A172 (cell line): ENCODE measurements at regions not wholly inside any gene's neighbourhood (a gene's known extent, or its start where the extent isn't known, plus 50 kb on each side); places are given as distances from the start of the nearest gene placed in this dataset.
"Not testable (repeated sequence)": the region's sequence is repeated elsewhere in the genome, so short reads cannot be mapped to it uniquely, and the experiment has no call there.

ENCODE experiments used
- DNase-seq: peaks from one replicate; pipeline ENCODE4 v3.0.0-alpha.2; 2015; ENCODE audit warnings: low spot score

- DNase-seq = no peak
These were observed 226.5 kb downstream of the DKK1 start for GRCh38 chr10:52540479-52540984.

- peak; percentile 46 for DNase-seq
These were observed 227.0 kb downstream of the DKK1 start for GRCh38 chr10:52541006-52541473.

GRCh38 chr10:52542906-52543305, 228.8 kb downstream of the DKK1 start:
- peak; percentile 47 for DNase-seq

GRCh38 chr10:52551046-52551445, 221.5 kb downstream of the MBL2 start:
- DNase-seq = no peak

- DNase-seq = no peak
These were observed 214.5 kb downstream of the MBL2 start for GRCh38 chr10:52558090-52558489.

GRCh38 chr10:52561322-52561721, 211.3 kb downstream of the MBL2 start:
- no peak for DNase-seq

GRCh38 chr10:52563360-52563759, 209.2 kb downstream of the MBL2 start:
- no peak for DNase-seq

- peak; percentile 74 for DNase-seq
These were observed 205.9 kb downstream of the MBL2 start for GRCh38 chr10:52566471-52567246.

- DNase-seq = no peak
These were observed 205.4 kb downstream of the MBL2 start for GRCh38 chr10:52567247-52567580.

- peak; percentile 61 for DNase-seq
These were observed 204.3 kb downstream of the MBL2 start for GRCh38 chr10:52568309-52568708.

DNA sequence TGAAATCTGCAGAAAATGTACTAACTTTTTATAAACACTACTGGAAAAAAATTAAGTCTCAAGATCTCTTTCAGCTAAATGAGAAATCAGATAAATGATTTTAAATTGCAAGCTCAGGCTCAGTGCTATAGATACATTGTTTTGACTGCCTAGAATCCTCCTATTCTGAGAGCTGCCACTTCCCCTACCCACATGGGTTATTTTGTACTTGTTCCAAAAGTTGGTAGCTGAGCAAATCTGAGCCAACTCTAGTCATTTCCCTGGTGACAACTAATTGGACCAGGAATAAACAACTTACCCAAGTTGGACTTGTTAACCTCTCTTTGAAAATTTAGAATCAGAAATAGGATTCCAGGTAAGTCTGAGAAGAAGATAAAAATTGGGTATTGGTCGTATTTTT, 202.1 kb downstream of the MBL2 start:
- no peak for DNase-seq

- DNase-seq = peak; percentile 57
These were observed 201.6 kb downstream of the MBL2 start for GRCh38 chr10:52571018-52571417.

DNA sequence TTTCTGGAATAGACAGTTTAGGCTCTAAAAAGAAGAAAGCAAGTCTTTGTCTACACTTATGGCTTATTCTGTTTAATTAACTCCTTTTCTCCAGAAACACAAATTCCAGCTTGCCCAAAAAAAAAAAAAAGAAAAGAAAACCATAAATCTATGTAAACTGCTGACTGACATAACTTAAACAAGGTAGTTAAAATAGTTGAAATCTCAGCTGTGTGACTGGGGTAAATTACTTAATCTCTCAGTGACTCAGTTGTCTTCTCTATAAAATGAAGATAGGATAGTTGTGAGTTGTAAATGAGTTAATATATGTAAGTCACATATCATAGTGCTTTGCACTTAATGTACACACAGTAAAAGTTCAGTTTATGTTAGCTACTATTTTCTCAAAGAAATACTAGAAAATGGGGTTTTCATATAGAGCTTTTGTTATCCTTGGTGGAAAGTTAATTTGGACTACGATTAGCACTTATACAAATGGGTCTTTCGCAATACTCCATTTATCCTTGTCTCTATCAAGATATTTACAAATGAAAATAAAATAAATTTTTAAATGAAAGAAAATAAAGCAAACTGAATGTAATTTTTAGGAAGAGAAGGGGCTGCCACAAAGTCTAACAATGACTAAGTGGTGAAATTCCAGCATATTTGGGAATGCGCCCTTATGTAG, 200.9 kb downstream of the MBL2 start:
- DNase-seq = no peak

DNA sequence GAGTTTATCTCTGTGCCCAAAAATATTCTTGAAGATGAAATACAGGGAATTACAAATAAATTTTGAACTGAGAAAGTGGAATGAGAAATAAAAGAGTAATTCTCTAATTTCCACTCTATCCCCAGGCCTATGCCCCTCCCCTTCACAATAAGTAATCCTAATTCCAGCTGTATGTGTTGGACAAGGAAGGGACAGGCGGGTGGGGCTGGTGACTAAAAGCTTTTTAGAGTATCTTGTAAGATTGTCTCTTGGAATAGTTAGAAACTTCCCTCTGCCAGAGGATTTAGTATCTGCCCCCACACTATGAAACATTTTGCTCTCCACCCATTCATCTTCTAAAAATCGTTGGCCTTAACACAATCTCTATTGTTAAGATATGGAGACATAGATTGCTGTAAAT, 199.2 kb downstream of the MBL2 start:
- DNase-seq = peak; percentile 64

GRCh38 chr10:52574697-52575096, 197.9 kb downstream of the MBL2 start:
- DNase-seq = no peak

DNA sequence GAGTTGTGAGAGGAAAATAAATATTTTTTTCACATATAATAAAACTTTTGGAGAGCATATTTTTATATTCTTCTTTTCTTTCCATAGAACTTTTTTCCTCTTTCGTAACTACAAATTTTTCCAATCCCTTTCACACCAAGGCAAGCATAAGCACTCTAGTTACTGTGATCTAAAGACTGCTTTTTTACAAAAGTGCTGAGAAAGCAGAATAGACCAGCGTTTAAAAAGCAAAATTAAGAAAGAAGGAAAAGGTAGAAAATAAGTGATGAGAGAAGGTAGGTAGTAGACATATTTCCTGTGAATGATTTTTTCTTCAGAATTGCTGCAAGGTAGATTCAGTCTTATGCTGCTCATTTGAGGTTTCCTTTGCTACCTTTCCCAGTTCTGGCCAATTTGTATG, 195.5 kb downstream of the MBL2 start:
- DNase-seq = no peak

DNA sequence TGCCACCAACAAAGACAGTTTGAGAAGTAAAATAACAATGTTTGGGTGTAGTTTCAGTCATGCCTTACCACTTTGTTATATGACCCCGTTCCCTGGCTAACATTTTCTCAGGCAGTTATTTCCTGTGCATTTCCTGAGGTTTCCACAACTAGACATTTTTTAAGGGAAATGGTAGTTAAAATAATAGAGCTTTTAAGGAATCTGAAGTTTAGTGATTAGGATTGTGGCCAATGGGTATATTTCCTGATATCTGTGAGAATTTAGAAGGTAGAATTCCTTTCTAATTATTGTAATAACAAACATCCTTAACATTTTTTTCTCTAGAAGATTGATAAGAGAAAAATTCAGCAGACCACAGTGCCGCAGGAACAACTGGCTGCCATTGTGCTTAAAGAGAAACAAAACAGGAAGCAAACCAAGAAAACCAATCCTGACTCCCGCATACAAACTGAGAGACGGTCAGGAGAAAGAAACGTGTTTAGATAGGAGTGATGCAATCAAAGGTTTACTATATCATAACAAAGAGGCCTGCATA, 193.6 kb downstream of the MBL2 start:
- DNase-seq = peak; percentile 82

DNA sequence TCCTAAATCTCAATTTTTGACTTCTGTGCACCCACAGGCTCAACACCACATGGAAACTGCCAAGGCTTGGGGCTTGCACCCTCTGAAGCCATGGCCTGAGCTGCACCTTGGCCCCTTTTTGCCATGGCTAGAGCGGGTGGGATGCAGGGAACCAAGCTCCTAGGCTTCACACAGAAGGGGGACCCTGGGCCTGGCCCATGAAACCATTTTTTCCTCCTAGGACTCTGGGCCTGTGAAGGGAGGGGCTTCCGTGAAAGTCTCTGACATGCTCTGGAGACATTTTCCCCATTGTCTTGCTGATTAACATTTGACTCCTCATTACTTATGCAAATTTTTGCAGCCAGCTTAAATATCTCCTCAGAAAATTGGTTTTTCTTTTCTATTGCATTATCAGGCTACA, 190.9 kb downstream of the MBL2 start:
- not testable (repeated sequence) for DNase-seq

GRCh38 chr10:52583336-52583735, 189.2 kb downstream of the MBL2 start:
- DNase-seq = no peak

DNA sequence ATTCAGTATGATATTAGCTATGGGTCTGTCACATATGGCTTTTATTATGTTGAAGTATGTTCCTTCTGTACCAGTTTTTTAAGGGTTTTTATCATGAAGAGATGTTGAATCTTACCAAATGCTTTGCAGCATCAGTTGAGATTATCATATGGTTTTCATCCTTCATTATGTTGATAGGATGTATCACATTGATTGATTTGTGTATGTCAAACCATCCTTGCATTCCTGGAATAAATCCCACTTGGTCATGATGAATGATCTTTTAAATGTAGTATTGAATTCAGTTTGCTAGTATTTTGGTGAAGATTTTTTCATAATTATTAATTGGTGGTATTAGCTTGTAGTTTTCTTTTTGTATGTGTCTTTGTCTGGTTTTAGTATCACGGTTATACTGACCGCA, 185.9 kb downstream of the MBL2 start:
- no peak for DNase-seq

- DNase-seq = peak; percentile 56
These were observed 175.3 kb downstream of the MBL2 start for GRCh38 chr10:52597189-52597863.

GRCh38 chr10:52598936-52599335, 173.6 kb downstream of the MBL2 start:
- DNase-seq = no peak
